DND-41 (cell line): ENCODE measurements at regions not wholly inside any gene's neighbourhood (a gene's known extent, or its start where the extent isn't known, plus 50 kb on each side); places are given as distances from the start of the nearest gene placed in this dataset.

Source experiments
- ATAC-seq: fragments of 200-7000 bp; cut with Tn5 transposase; 3 replicates; pipeline ENCODE4 v1.9.1; 2021; ENCODE audit warnings: low read depth; ENCODE audit not compliant: insufficient read depth
- DNase-seq: peaks from one replicate; pipeline ENCODE4 v3.0.0-alpha.2; 2020
- H2AFZ ChIP-seq: 2 replicates; pipeline ENCODE4 v1.6.0; 2012; ENCODE audit warnings: low read depth, low read length
- H3K27ac ChIP-seq: 2 replicates; pipeline ENCODE4 v1.5.1; 2012; ENCODE audit warnings: low read length, inconsistent platforms
- H3K27me3 ChIP-seq: fragments of 200-600 bp; sonication (generic); 2 replicates; pipeline ENCODE4 v1.6.0; 2012; ENCODE audit warnings: low read length, mild to moderate bottlenecking, inconsistent platforms; ENCODE audit not compliant: insufficient read depth, poor library complexity
- H3K36me3 ChIP-seq: 2 replicates; pipeline ENCODE4 v1.5.1; 2012; ENCODE audit warnings: low read length, inconsistent platforms; ENCODE audit not compliant: insufficient read depth
- H3K4me1 ChIP-seq: 2 replicates; pipeline ENCODE4 v1.5.1; 2012; ENCODE audit warnings: mild to moderate bottlenecking, low read length; ENCODE audit not compliant: insufficient read depth
- H3K4me2 ChIP-seq: 2 replicates; pipeline ENCODE4 v1.6.0; 2012; ENCODE audit warnings: mild to moderate bottlenecking, moderate library complexity, low read length, inconsistent platforms; ENCODE audit not compliant: insufficient read depth
- H3K4me3 ChIP-seq, 2 experiments: fragments of 200-600 bp in 1 of 2; shearing (Covaris generic) in 1 of 2; 2 replicates each; pipeline ENCODE4 v1.5.1; 2012 to 2016; ENCODE audit warnings: inconsistent platforms in 2 of 2, low read length in 2 of 2, mild to moderate bottlenecking in 2 of 2, low read depth in 1 of 2, moderate library complexity in 1 of 2
- H3K79me2 ChIP-seq: 2 replicates; pipeline ENCODE4 v1.6.0; 2012; ENCODE audit warnings: low read length, inconsistent platforms; ENCODE audit not compliant: insufficient read depth
- H3K9ac ChIP-seq: 2 replicates; pipeline ENCODE4 v1.6.0; 2012; ENCODE audit warnings: low read depth, mild to moderate bottlenecking, inconsistent platforms, low read length, moderate library complexity
- H3K9me3 ChIP-seq: 2 replicates; pipeline ENCODE4 v1.5.1; 2012; ENCODE audit warnings: low read length, moderate library complexity, mild to moderate bottlenecking, inconsistent platforms; ENCODE audit not compliant: insufficient read depth, severe bottlenecking
- H4K20me1 ChIP-seq: 2 replicates; pipeline ENCODE4 v1.6.0; 2012; ENCODE audit warnings: low read length; ENCODE audit not compliant: insufficient read depth
- EZH2 ChIP-seq: IDR thresholded peaks from 3 replicates; pipeline ENCODE4 v1.6.1; 2012; ENCODE audit warnings: borderline replicate concordance, low read depth, mild to moderate bottlenecking, moderate library complexity, low read length, inconsistent platforms; ENCODE audit not compliant: severe bottlenecking
- TF ChIP-seq, protein P1 (sequence below): IDR thresholded peaks from 2 replicates; pipeline ENCODE4 v1.5.1; 2012; ENCODE audit warnings: borderline replicate concordance, low read length, moderate library complexity, mild to moderate bottlenecking; ENCODE audit not compliant: poor library complexity, severe bottlenecking; ENCODE audit errors: extremely low read depth

GRCh38 chr10:130606001-130606405 lies 469.8 kb downstream of the GLRX3 start:
- TF ChIP-seq, protein P1, sequence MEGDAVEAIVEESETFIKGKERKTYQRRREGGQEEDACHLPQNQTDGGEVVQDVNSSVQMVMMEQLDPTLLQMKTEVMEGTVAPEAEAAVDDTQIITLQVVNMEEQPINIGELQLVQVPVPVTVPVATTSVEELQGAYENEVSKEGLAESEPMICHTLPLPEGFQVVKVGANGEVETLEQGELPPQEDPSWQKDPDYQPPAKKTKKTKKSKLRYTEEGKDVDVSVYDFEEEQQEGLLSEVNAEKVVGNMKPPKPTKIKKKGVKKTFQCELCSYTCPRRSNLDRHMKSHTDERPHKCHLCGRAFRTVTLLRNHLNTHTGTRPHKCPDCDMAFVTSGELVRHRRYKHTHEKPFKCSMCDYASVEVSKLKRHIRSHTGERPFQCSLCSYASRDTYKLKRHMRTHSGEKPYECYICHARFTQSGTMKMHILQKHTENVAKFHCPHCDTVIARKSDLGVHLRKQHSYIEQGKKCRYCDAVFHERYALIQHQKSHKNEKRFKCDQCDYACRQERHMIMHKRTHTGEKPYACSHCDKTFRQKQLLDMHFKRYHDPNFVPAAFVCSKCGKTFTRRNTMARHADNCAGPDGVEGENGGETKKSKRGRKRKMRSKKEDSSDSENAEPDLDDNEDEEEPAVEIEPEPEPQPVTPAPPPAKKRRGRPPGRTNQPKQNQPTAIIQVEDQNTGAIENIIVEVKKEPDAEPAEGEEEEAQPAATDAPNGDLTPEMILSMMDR: no peak
- no peak for TF ChIP-seq EZH2
- H3K27ac ChIP-seq: no peak overlapping the region
- no peak overlapping the region for H3K4me2 ChIP-seq
- H3K9me3 ChIP-seq: no peaks in the 10 kb centered on the region
- H3K36me3 ChIP-seq: no peaks in the 10 kb centered on the region
- ATAC-seq (no peak), DNase-seq (no peak)
- H3K9ac ChIP-seq: no peak overlapping the region
- no peak overlapping the region for H2AFZ ChIP-seq
- no peaks in the 10 kb centered on the region for H3K79me2 ChIP-seq
- no peak overlapping the region for H3K4me3 ChIP-seq
- H3K27me3 ChIP-seq: no peaks in the 10 kb centered on the region
- no peaks in the 10 kb centered on the region for H4K20me1 ChIP-seq
- H3K4me1 ChIP-seq: no peaks in the 10 kb centered on the region

DNA sequence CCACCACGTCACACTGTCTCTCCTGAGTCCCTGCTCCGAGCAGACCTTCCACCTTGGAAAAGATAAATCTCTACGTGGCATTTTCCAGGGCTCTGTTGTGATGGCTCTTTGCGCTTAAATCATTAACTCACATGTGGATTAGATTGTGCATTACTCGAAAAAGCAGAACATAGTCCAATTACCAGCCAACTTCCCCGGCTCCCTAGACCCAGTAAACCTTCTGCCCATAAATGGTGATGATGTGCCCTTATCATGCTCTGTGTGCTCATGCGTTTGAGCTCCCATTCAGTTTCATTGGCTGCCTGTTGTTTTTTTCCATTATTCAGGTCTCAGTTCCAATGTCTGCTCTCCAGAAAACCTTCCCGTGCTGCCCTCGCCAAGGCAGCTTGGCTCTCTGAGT lies 471.2 kb downstream of the GLRX3 start:
- Histone ChIP-seq H3K4me2 (no peak overlapping the region), H3K27me3 (no peaks in the 10 kb centered on the region), H4K20me1 (no peaks in the 10 kb centered on the region), H3K36me3 (no peaks in the 10 kb centered on the region), H3K4me1 (no peaks in the 10 kb centered on the region), H3K79me2 (no peaks in the 10 kb centered on the region), H3K27ac (no peak overlapping the region), H2AFZ (no peak overlapping the region), H3K9ac (no peak overlapping the region), H3K4me3 (no peak overlapping the region), H3K9me3 (no peaks in the 10 kb centered on the region)
- ATAC-seq (no peak), DNase-seq (no peak)
- TF ChIP-seq, protein P1: no peak
- no peak for TF ChIP-seq EZH2

GRCh38 chr10:130611239-130611638 lies 475.0 kb downstream of the GLRX3 start:
- Histone ChIP-seq H3K9me3 (peaks cover 3% of the 10 kb centered on the region), H3K4me1 (no peaks in the 10 kb centered on the region), H3K4me2 (no peak overlapping the region), H3K9ac (no peak overlapping the region), H3K4me3 (no peak overlapping the region), H3K27ac (no peak overlapping the region), H3K79me2 (no peaks in the 10 kb centered on the region), H3K36me3 (no peaks in the 10 kb centered on the region), H3K27me3 (no peaks in the 10 kb centered on the region), H4K20me1 (no peaks in the 10 kb centered on the region), H2AFZ (no peak overlapping the region)
- TF ChIP-seq, protein P1: no peak
- TF ChIP-seq EZH2: no peak
- DNase-seq (no peak), ATAC-seq (no peak)

GRCh38 chr10:130615457-130615856 lies 479.3 kb downstream of the GLRX3 start:
- no peak overlapping the region for H3K4me3 ChIP-seq
- H3K4me1 ChIP-seq: no peaks in the 10 kb centered on the region
- H3K27ac ChIP-seq: no peak overlapping the region
- DNase-seq (no peak), ATAC-seq (no peak)
- H3K27me3 ChIP-seq: no peaks in the 10 kb centered on the region
- H3K36me3 ChIP-seq: no peaks in the 10 kb centered on the region
- H2AFZ ChIP-seq: no peak overlapping the region
- H3K9ac ChIP-seq: no peak overlapping the region
- H3K9me3 ChIP-seq: peaks cover 3% of the 10 kb centered on the region
- H3K79me2 ChIP-seq: no peaks in the 10 kb centered on the region
- H3K4me2 ChIP-seq: no peak overlapping the region
- TF ChIP-seq, protein P1: no peak
- no peak for TF ChIP-seq EZH2
- H4K20me1 ChIP-seq: no peaks in the 10 kb centered on the region
